ENCODE measurements at regions not wholly inside any gene's neighbourhood (a gene's known extent, or its start where the extent isn't known, plus 50 kb on each side); places are given as distances from the start of the nearest gene placed in this dataset.

- Histone ChIP-seq H3K27me3 (no peaks in the 10 kb centered on the region), H3K36me3 (no peaks in the 10 kb centered on the region), H3K4me1 (no peaks in the 10 kb centered on the region), H3K9me3 (no peaks in the 10 kb centered on the region), H3K4me3 (no peak overlapping the region), H3K27ac (no peak overlapping the region)
- no peak for TF ChIP-seq CTCF (IDR thresholded peaks at IDR 0.05)
- intact Hi-C loops (cut with DNase I) = no loop called here
- no peak for DNase-seq (ENCODE audit: low spot score in 2 of 2)
Observed at GRCh38 chr7:125547505-125547904, 617.9 kb upstream of the POT1 start.

GRCh38 chr7:125530553-125530952 lies 600.9 kb upstream of the POT1 start:
- no peak overlapping the region for H3K27ac ChIP-seq
- no peaks in the 10 kb centered on the region for H3K9me3 ChIP-seq
- no peaks in the 10 kb centered on the region for H3K27me3 ChIP-seq
- H3K36me3 ChIP-seq = no peaks in the 10 kb centered on the region
- no peak for TF ChIP-seq CTCF (IDR thresholded peaks at IDR 0.05)
- no peaks in the 10 kb centered on the region for H3K4me1 ChIP-seq
- intact Hi-C loops (cut with DNase I) = no loop called here
- no peak overlapping the region for H3K4me3 ChIP-seq
- no peak for DNase-seq (ENCODE audit: low spot score in 2 of 2)

- H3K4me1 ChIP-seq = no peaks in the 10 kb centered on the region
- H3K4me3 ChIP-seq = no peak overlapping the region
- no peaks in the 10 kb centered on the region for H3K36me3 ChIP-seq
- intact Hi-C loops (cut with DNase I) = no loop called here
- no peak for TF ChIP-seq CTCF (IDR thresholded peaks at IDR 0.05)
- no peak overlapping the region for H3K27ac ChIP-seq
- no peak for DNase-seq (ENCODE audit: low spot score in 2 of 2)
- no peaks in the 10 kb centered on the region for H3K9me3 ChIP-seq
- no peaks in the 10 kb centered on the region for H3K27me3 ChIP-seq
Observed at GRCh38 chr7:125529249-125529648, 599.6 kb upstream of the POT1 start.

GRCh38 chr7:125526958-125527357 lies 597.3 kb upstream of the POT1 start:
- H3K4me1 ChIP-seq = no peaks in the 10 kb centered on the region
- no peak for TF ChIP-seq CTCF (IDR thresholded peaks at IDR 0.05)
- no peaks in the 10 kb centered on the region for H3K9me3 ChIP-seq
- intact Hi-C loops (cut with DNase I) = no loop called here
- no peaks in the 10 kb centered on the region for H3K27me3 ChIP-seq
- no peak overlapping the region for H3K27ac ChIP-seq
- H3K36me3 ChIP-seq = no peaks in the 10 kb centered on the region
- H3K4me3 ChIP-seq = no peak overlapping the region
- DNase-seq (ENCODE audit: low spot score in 2 of 2) = no peak

GRCh38 chr7:125526092-125526491 lies 596.5 kb upstream of the POT1 start:
- Histone ChIP-seq H3K4me3 (no peak overlapping the region), H3K27ac (no peak overlapping the region), H3K27me3 (no peaks in the 10 kb centered on the region), H3K9me3 (no peaks in the 10 kb centered on the region), H3K4me1 (no peaks in the 10 kb centered on the region), H3K36me3 (no peaks in the 10 kb centered on the region)
- intact Hi-C loops (cut with DNase I) = no loop called here
- no peak for TF ChIP-seq CTCF (IDR thresholded peaks at IDR 0.05)
- DNase-seq (ENCODE audit: low spot score in 2 of 2) = no peak

GRCh38 chr7:125516194-125516593 lies 586.6 kb upstream of the POT1 start:
- intact Hi-C loops (cut with DNase I) = no loop called here
- Histone ChIP-seq H3K27me3 (no peaks in the 10 kb centered on the region), H3K9me3 (no peaks in the 10 kb centered on the region), H3K36me3 (no peaks in the 10 kb centered on the region), H3K27ac (no peak overlapping the region), H3K4me3 (no peak overlapping the region), H3K4me1 (no peaks in the 10 kb centered on the region)
- no peak for TF ChIP-seq CTCF (IDR thresholded peaks at IDR 0.05)
- DNase-seq (ENCODE audit: low spot score in 2 of 2) = no peak
